GM23338 (cell line): ENCODE measurements at regions not wholly inside any gene's neighbourhood (a gene's known extent, or its start where the extent isn't known, plus 50 kb on each side); places are given as distances from the start of the nearest gene placed in this dataset.

ENCODE experiments used
- ATAC-seq: fragments of 200-7000 bp; cut with Tn5 transposase; 3 replicates; pipeline ENCODE4 v1.9.1; 2020
- DNase-seq: peaks from one replicate; pipeline ENCODE4 v3.0.0-alpha.2; 2015; ENCODE audit warnings: low spot score
- H2AFZ ChIP-seq: fragments of 200-600 bp; sonication (generic); 2 replicates; pipeline ENCODE4 v1.8.0; 2016; ENCODE audit warnings: antibody characterized with exemption, mild to moderate bottlenecking, moderate library complexity
- H3F3A ChIP-seq: fragments of 200-600 bp; sonication (generic); replicated peaks from 2 replicates; pipeline ENCODE4 v1.8.0; 2017; ENCODE audit warnings: antibody characterized with exemption, mixed run types, low read depth
- H3K27ac ChIP-seq: fragments of 200-600 bp; sonication (generic); 2 replicates; pipeline ENCODE4 v1.6.1; 2016; ENCODE audit warnings: low read depth
- H3K27me3 ChIP-seq: fragments of 200-600 bp; sonication (generic); 2 replicates; pipeline ENCODE4 v1.8.0; 2016; ENCODE audit warnings: mild to moderate bottlenecking, mixed run types, moderate library complexity; ENCODE audit not compliant: insufficient read depth
- H3K36me3 ChIP-seq: fragments of 200-600 bp; sonication (generic); 2 replicates; pipeline ENCODE4 v1.8.0; 2016; ENCODE audit warnings: mild to moderate bottlenecking; ENCODE audit not compliant: insufficient read depth
- H3K4me1 ChIP-seq: fragments of 200-600 bp; sonication (generic); 2 replicates; pipeline ENCODE4 v1.8.0; 2016; ENCODE audit warnings: mild to moderate bottlenecking, moderate library complexity; ENCODE audit not compliant: insufficient read depth
- H3K4me2 ChIP-seq: fragments of 200-600 bp; sonication (generic); 2 replicates; pipeline ENCODE4 v1.7.1; 2017; ENCODE audit warnings: mixed run types
- H3K4me3 ChIP-seq: fragments of 200-600 bp; sonication (generic); 2 replicates; pipeline ENCODE4 v1.6.1; 2016; ENCODE audit warnings: mixed run types
- H3K79me2 ChIP-seq: fragments of 200-600 bp; sonication (generic); replicated peaks from 2 replicates; pipeline ENCODE4 v1.8.0; 2017; ENCODE audit warnings: mild to moderate bottlenecking; ENCODE audit not compliant: insufficient read depth
- H3K9me2 ChIP-seq: fragments of 200-600 bp; sonication (generic); 2 replicates; pipeline ENCODE4 v1.8.0; 2017; ENCODE audit not compliant: insufficient read depth
- H4K20me1 ChIP-seq: fragments of 200-600 bp; sonication (generic); replicated peaks from 2 replicates; pipeline ENCODE4 v1.8.0; 2017; ENCODE audit warnings: mild to moderate bottlenecking; ENCODE audit not compliant: insufficient read depth
- H3K27ac Mint-ChIP-seq: 2 replicates; pipeline ENCODE4 v1.8.0; 2020; ENCODE audit warnings: inconsistent platforms, mild to moderate bottlenecking, moderate library complexity, mixed read lengths
- H3K27me3 Mint-ChIP-seq: 3 replicates; pipeline ENCODE4 v1.8.0; 2022; ENCODE audit warnings: low read depth, mild to moderate bottlenecking, moderate library complexity, mixed read lengths, inconsistent platforms; ENCODE audit not compliant: insufficient read depth, poor library complexity
- H3K36me3 Mint-ChIP-seq: 3 replicates; pipeline ENCODE4 v1.8.0; 2021; ENCODE audit warnings: low read depth, mild to moderate bottlenecking, inconsistent platforms, moderate library complexity, mixed read lengths
- H3K4me1 Mint-ChIP-seq: 3 replicates; pipeline ENCODE4 v1.8.0; 2020; ENCODE audit warnings: mild to moderate bottlenecking, inconsistent platforms, mixed read lengths
- H3K4me3 Mint-ChIP-seq: 3 replicates; pipeline ENCODE4 v1.8.0; 2021; ENCODE audit warnings: moderate library complexity, mild to moderate bottlenecking, inconsistent platforms, mixed read lengths
- H3K9me3 Mint-ChIP-seq: 3 replicates; pipeline ENCODE4 v1.8.0; 2020; ENCODE audit warnings: moderate library complexity, mild to moderate bottlenecking, inconsistent platforms, mixed read lengths
- CREB1 ChIP-seq: fragments of 250-450 bp; sonication (Bioruptor Pico); IDR thresholded peaks from 2 replicates; pipeline ENCODE4 v1.5.0; 2020; ENCODE audit warnings: low read depth, mild to moderate bottlenecking, moderate library complexity
- ETS1 ChIP-seq: IDR thresholded peaks from 2 replicates; pipeline ENCODE4 v1.6.1; 2016; ENCODE audit warnings: antibody characterized with exemption
- NANOG ChIP-seq: IDR thresholded peaks from 2 replicates; pipeline ENCODE4 v1.6.1; 2016; ENCODE audit warnings: antibody characterized with exemption, borderline replicate concordance
- POLR2AphosphoS5 ChIP-seq: IDR thresholded peaks from 2 replicates; pipeline ENCODE4 v1.6.1; 2016; ENCODE audit warnings: antibody characterized with exemption, low read depth
- REST ChIP-seq: IDR thresholded peaks from one replicate; pipeline ENCODE4 v1.6.1; 2018; ENCODE audit warnings: antibody characterized with exemption; ENCODE audit not compliant: unreplicated experiment
- STAT1 ChIP-seq: IDR thresholded peaks from one replicate; pipeline ENCODE4 v1.6.1; 2016; ENCODE audit warnings: antibody characterized with exemption; ENCODE audit not compliant: unreplicated experiment
- ZNF114 ChIP-seq: fragments of 250-450 bp; sonication (Bioruptor Pico); IDR thresholded peaks from 2 replicates; pipeline ENCODE4 v1.5.0; 2020; ENCODE audit warnings: mild to moderate bottlenecking, moderate library complexity
- ZNF462 ChIP-seq: fragments of 250-450 bp; sonication (Bioruptor Pico); IDR thresholded peaks from 2 replicates; pipeline ENCODE4 v1.5.0; 2020; ENCODE audit warnings: mild to moderate bottlenecking, moderate library complexity

GRCh38 chr11:134564472-134565200 lies 152.6 kb upstream of the B3GAT1 start:
- Histone ChIP-seq H3K9me2 (no peaks in the 10 kb centered on the region), H2AFZ (no peak overlapping the region), H4K20me1 (no peaks in the 10 kb centered on the region), H3K27ac (no peak overlapping the region), H3K4me2 (no peak overlapping the region), H3F3A (no peaks in the 10 kb centered on the region), H3K4me3 (no peak overlapping the region), H3K79me2 (no peaks in the 10 kb centered on the region), H3K27me3 (no peaks in the 10 kb centered on the region), H3K36me3 (no peaks in the 10 kb centered on the region), H3K4me1 (no peaks in the 10 kb centered on the region)
- Mint-ChIP-seq H3K9me3 (no peaks in the 10 kb centered on the region), H3K4me1 (peaks cover 12% of the 10 kb centered on the region), H3K4me3 (no peak overlapping the region), H3K27me3 (peaks cover 6% of the 10 kb centered on the region), H3K36me3 (no peaks in the 10 kb centered on the region), H3K27ac (no peak overlapping the region)
- ATAC-seq (no peak), DNase-seq (no peak)
- TF ChIP-seq POLR2AphosphoS5 = no peak
- no peak for TF ChIP-seq ZNF462
- TF ChIP-seq REST = no peak
- no peak for TF ChIP-seq STAT1
- no peak for TF ChIP-seq ZNF114 (CRISPR knock-in tag)
- no peak for TF ChIP-seq ETS1
- no peak for TF ChIP-seq CREB1 (CRISPR knock-in tag)
- TF ChIP-seq NANOG = no peak
